Activated CD4-positive, alpha-beta T cell treated with anti-CD3 and anti-CD28 coated beads, Interleukin-2, amount 50 U/mL, for 4 hours (primary cell): ENCODE measurements at regions not wholly inside any gene's neighbourhood (a gene's known extent, or its start where the extent isn't known, plus 50 kb on each side); places are given as distances from the start of the nearest gene placed in this dataset.
"Not testable (repeated sequence)": the region's sequence is repeated elsewhere in the genome, so short reads cannot be mapped to it uniquely, and the experiment has no call there.

Experiments used
- DNase-seq, 2 experiments: peaks; one replicate each; pipeline ENCODE4 v3.0.0-alpha.2; 2020

DNA sequence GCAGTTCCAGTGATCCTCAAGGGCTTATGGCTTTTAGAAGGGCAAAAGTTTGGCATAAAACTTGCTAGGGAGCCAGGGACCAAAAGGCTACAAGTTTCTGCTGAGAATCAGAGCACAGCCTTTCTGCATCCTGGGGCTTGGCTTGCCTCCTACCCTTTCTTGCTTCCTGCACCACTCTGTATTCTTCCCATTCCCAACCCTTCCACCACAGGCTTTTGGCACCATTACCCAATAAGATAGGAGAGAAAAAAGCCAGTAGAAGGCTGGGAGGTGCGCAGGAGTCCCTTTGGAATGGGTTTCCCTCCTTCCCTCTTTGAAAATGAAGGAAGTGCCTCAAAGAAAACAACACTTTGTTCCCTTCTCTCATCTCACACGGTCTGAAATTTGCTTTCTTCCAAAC, 268.6 kb downstream of the PDCD6IP start:
- no peak for DNase-seq

- no peak for DNase-seq
Measured at GRCh38 chr3:34067536-34068051, 269.2 kb downstream of the PDCD6IP start.

GRCh38 chr3:34068505-34068904, 270.1 kb downstream of the PDCD6IP start:
- DNase-seq: no peak

DNA sequence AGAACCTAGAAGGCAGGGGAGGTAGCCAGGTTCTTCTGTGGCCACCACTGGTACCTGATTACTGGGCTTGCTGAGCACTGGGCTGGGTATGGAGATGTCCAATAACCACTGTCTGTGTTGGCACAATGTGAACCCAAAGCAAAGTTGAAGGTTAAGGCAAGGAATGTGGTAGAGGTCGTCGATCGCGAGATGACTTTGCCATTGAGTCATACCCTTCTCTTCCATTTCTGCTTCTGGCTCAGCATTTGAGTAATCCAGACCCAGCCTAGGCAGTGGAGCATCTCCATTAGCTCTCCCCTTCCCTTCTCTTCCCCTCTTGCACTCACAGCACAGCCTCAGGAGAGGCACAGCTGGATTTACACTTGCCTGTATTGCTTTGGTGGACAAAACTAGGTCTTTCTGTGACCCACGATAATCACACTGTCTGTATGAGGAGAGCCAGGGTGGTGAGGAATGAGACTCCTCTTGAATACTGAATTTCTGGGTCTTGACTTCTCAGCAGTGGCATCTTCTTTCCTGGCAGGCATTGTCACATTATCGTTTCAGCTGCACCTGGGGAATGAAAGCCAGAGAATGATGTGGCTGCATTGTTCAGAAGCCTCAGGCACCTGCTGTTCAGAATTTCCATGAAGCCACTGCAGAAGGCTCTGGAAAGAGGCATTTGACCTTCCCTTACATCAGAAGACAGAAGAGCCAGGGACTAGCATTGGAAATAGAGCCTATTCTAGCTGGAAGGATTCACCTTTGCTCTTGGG, 272.6 kb downstream of the PDCD6IP start:
- DNase-seq: no peak

- no peak for DNase-seq
Measured at GRCh38 chr3:34072297-34072696, 273.9 kb downstream of the PDCD6IP start.

DNA sequence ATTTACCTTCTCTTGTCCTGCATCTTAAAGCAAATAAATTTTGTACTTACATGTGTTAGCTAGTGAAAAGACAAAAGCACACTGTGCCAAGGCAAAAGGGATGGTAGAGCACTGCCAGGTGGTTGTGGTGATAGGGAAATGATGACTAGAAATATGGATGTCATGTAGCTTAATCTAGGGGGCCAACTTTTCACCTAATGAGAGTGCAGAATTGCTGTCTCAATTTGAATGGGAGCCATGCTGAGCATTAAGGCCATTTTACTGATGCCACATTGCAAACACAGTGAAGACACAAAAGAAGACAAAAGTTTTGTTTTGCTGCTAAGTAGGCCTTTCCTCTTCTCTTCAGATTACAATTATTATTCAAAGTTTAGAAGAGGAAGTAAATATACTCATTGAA, 274.7 kb downstream of the PDCD6IP start:
- no peak for DNase-seq

DNA sequence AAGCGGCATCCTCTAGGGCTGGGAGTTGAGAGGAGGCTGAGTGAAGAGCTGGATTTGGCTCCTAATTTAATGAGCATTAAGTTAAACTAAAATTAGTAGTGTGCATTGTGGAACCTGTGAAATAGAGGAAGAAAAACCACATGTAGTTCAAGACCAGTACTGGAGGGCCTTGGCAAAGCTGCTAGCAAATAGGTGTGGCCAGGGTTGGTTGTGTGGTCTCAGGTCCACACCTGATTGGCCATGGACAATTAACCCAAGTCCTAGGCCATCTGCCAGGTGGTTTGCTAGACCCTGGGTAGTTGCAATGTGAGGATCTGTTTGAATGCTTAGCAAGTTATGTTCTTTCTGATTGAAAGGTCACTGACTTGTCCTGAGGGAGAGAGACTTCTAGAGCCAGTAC, 275.5 kb downstream of the PDCD6IP start:
- no peak for DNase-seq

DNA sequence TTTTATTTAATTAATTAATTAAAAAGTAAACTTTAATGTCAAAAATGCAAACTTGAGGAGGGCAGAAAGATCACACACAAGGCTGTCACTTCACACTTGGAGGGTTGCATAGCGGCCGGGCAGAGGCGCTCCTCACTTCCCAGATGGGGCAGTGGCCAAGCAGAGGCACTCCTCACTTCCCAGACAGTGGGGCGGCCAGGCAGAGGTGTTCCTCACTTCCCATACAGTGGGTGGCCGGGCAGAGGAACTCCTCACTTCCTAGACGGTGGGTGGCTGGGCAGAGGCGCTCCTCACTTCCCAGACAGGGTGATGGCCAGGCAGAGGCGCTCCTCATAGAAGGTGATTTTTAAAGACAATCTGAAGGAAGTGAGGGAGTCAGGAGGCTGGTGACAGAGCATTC, 277.5 kb downstream of the PDCD6IP start:
- DNase-seq: no peak

DNA sequence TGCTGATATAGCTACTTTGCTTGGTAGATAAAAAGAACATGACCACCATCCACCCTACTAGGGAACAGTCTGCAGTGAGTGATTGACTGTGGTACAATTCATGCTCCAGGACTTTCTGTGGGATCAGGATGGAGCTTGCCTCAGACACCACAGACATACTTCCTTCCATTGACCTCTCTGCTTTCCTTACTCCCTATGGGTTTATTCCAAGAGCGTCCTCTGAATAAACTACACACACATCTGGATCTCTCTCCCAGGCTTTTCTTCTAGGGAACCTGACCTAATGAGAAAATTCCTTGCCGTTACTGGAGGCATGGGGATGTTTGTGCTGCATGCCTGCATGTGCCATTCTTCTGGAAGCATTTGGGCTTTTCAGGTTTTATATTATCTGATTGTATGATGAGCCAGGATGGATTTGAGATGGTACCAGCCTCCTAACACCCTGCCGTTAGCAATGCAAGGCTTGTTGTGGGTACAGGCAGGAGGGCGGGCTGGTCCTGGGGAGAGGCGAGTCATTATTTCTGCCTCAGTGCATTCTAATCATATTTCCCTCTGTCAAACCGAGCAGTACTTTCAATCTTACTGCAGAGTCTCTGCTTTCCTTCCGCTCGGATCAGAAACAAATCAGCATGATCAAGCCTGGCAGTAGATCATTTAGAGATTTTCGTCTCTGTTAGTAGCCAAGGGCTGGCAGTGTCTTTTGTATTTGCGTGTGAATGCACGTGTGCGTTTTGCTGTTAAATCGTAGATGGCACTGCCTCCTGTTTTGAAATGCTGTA, 279.2 kb downstream of the PDCD6IP start:
- no peak for DNase-seq

- DNase-seq: no peak
Measured at GRCh38 chr3:34078418-34078817, 280.0 kb downstream of the PDCD6IP start.

GRCh38 chr3:34079849-34080248, 281.4 kb downstream of the PDCD6IP start:
- not testable (repeated sequence) for DNase-seq

DNA sequence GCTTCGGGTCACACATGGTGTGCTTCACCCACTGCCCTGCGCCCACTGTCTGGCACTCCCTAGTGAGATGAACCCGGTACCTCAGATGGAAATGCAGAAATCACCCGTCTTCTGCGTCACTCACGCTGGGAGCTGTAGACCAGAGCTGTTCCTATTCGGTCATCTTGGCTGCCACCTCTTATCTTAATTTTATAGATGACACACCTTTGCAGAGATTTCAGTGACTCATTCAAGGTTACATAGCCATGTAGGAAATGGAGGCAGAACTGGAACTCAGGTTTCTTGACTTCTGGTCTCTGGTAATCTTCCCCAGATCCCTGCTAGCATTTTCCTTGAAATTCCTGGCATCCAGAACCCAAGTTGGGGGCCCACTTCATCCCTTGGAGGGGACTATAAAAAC, 291.9 kb downstream of the PDCD6IP start:
- not testable (repeated sequence) for DNase-seq

DNA sequence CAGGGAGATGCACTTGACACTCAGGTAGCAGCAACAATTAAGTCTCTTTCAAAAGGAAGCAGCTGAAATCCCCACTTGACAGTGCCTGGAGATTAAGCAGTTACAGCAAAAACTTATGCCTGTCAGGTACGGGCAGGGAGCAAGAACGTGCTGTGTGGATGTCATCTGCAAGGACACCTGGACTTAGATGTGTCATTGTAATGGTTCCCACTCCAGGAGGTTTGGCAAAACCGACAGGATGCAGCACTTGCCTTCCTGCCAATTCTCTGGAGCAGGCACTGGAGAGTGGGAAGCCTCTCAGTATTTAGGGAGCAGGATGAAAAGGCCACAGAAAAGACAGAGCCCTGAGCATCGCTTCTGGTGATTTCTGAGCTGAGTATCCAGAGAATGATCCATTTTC, 292.4 kb downstream of the PDCD6IP start:
- DNase-seq: no peak

DNA sequence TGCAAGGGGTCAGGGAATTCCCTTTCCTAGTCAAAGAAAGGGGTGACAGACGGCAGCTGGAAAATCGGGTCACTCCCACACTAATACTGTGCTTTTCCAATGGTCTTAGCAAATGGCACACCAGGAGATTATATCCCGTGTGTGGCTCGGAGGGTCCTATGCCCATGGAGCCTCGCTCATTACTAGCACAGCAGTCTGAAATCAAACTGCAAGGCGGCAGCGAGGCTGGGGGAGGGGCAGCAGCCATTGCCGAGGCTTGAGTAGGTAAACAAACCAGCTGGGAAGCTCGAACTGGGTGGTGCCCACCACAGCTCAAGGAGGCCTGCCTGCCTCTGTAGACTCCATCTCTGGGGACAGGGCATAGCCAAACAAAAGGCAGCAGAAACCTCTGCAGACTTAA, 295.9 kb downstream of the PDCD6IP start:
- DNase-seq: not testable (repeated sequence)

GRCh38 chr3:34102288-34102687, 303.9 kb downstream of the PDCD6IP start:
- no peak for DNase-seq

- no peak for DNase-seq
Measured at GRCh38 chr3:34106379-34106778, 307.9 kb downstream of the PDCD6IP start.

DNA sequence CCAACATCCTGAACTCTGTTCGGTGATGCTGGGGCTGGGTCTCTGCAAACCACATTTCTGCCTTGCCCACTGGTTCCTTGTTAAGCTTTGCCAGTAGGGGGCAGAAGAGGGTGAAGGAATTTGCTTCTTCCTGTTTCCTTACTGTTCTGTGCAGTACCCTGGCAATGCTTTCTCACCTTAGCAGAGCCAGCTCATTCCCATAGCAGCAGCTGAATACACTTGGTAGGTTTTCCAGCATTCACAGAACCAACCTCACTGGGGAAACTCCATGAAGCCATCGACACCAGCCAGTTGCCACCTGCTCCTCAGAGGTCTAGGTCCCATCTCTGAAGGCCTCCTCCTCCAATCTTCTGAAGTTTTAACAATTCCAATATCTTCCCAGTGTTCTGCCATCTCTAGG, 308.4 kb downstream of the PDCD6IP start:
- DNase-seq: no peak

DNA sequence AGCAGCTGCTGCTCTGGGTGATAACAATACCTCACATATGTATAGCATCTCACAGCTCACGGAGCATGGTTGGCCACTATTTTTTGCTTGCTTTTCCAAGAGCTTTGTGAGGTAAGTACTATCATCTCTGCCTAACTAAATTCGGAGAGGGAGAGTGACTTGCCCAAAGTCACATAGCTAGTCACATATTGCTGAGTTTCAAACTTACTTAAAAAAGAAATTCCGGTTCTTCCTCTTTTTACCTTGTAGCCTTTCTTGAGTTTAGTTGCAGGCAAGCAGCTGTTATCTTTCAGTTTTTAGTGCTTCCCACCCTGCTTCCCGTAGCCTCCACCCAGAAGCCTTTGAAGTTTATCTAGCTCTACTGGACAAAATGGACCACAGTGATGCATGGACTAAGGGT, 309.2 kb downstream of the PDCD6IP start:
- no peak for DNase-seq

DNA sequence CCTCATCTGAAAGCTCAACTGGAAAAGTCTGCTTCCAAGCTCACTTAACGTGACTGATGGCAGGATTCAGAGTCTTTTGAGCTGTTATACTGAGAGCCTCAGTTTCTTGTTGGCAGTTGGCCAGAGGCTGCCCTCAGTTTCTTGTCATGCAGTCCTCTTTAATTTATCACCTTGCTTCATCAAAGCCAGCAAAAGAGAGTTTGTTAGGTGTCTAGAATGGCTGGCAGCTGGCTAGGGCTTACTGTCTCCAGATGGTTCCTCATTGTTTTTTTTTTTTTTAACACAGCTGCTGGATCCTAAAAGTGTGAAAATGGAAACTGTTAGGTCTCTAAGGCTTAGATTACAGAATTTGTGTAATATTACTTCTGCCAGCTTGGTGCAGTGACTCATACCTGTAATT, 310.6 kb downstream of the PDCD6IP start:
- no peak for DNase-seq

- DNase-seq: no peak
Measured at GRCh38 chr3:34109846-34110245, 311.4 kb downstream of the PDCD6IP start.

DNA sequence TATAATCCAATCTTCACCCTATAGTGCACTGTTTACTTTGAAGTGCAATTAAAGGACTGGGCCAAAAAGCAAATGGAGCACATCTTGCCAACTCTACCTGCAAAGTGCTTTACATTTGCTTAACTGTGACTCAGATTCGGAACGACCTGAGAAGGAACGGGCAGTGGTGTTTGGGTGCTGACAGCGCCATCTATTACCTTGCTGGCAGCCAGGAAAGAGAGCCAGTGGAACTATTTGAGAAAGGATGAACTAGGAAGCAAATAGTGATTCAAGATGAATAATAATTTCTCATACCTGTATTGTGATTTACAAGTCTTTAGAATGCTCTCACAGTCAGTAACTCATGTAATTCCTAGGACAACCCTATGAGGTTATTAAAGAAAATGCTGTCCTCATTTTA, 312.9 kb downstream of the PDCD6IP start:
- DNase-seq: no peak

- not testable (repeated sequence) for DNase-seq
Measured at GRCh38 chr3:34112261-34112660, 313.8 kb downstream of the PDCD6IP start.

- no peak for DNase-seq
Measured at GRCh38 chr3:34131091-34131490, 332.7 kb downstream of the PDCD6IP start.

GRCh38 chr3:34132069-34132692, 333.8 kb downstream of the PDCD6IP start:
- DNase-seq: no peak
